Endothelial cell of umbilical vein (primary cell): ENCODE measurements at regions not wholly inside any gene's neighbourhood (a gene's known extent, or its start where the extent isn't known, plus 50 kb on each side); places are given as distances from the start of the nearest gene placed in this dataset.

Experiments used
- BruUV-seq: library from RNA; stranded (reverse); fragments of 400-500 nt; replicated peaks from 2 replicates; lab custom pipeline; 2021; lab: Mats Ljungman, UMichigan
- CTCF ChIA-PET: fragments of 300-600, 350-600 bp; sonication (Branson Sonifier 250); formaldehyde crosslinking; loops from one replicate; lab custom pipeline; 2021; ENCODE audit warnings: antibody characterized with exemption, inconsistent platforms; lab: Charles Lee
- POLR2A ChIA-PET: fragments of 300-600, 350-600 bp; sonication (Branson Sonifier 250); formaldehyde crosslinking; loops from one replicate; lab custom pipeline; 2021; ENCODE audit warnings: antibody characterized with exemption, inconsistent platforms; lab: Charles Lee
- DNase-seq: peaks from one replicate; pipeline ENCODE4 v3.0.0-alpha.2; 2011; ENCODE audit warnings: low read depth, low spot score
- FAIRE-seq: peaks from 2 replicates; lab custom pipeline; 2011; peaks lifted over from hg19 to GRCh38; lab: Jason Lieb, UNC
- H2AFZ ChIP-seq: 2 replicates; pipeline ENCODE4 v1.6.0; 2012; ENCODE audit warnings: low read depth, low read length, control low read depth, inconsistent platforms
- H3K27ac ChIP-seq: 2 replicates; pipeline ENCODE4 v1.5.1; 2011; ENCODE audit warnings: low read depth, mild to moderate bottlenecking, control low read depth, low read length, moderate library complexity; ENCODE audit not compliant: insufficient read depth
- H3K27me3 ChIP-seq, 2 experiments: 2 replicates each; pipeline versions ENCODE4 v1.6.0 to v1.6.1; 2011; ENCODE audit warnings: low read length in 2 of 2, mixed read lengths in 1 of 2; ENCODE audit not compliant: control insufficient read depth in 2 of 2, insufficient read depth in 2 of 2
- H3K36me3 ChIP-seq, 2 experiments: 2 replicates in 1 of 2; 3 replicates in 1 of 2; pipeline ENCODE4 v1.5.1; 2011; ENCODE audit warnings: low read length in 2 of 2, mild to moderate bottlenecking in 1 of 2, moderate library complexity in 1 of 2; ENCODE audit not compliant: control insufficient read depth in 2 of 2, insufficient read depth in 2 of 2; ENCODE audit errors: extremely low read depth in 1 of 2
- H3K4me1 ChIP-seq: 3 replicates; pipeline ENCODE4 v1.5.1; 2011; ENCODE audit warnings: mild to moderate bottlenecking, low read length; ENCODE audit not compliant: control insufficient read depth, insufficient read depth; ENCODE audit errors: extremely low read depth
- H3K4me2 ChIP-seq: 2 replicates; pipeline ENCODE4 v1.6.1; 2011; ENCODE audit warnings: low read length, control low read depth, mixed read lengths; ENCODE audit not compliant: insufficient read depth
- H3K4me3 ChIP-seq, 3 experiments: fragments of 200-600 bp in 1 of 3; sonication (generic), shearing (Covaris generic) in 1 of 3; replicated peaks in 1 of 3; 2 replicates each; pipeline ENCODE4 v1.5.1; 2011 to 2016; ENCODE audit warnings: control low read depth in 3 of 3, low read length in 3 of 3, mild to moderate bottlenecking in 2 of 3, inconsistent platforms in 1 of 3, low read depth in 1 of 3, moderate library complexity in 1 of 3; ENCODE audit not compliant: insufficient read depth in 1 of 3
- H3K79me2 ChIP-seq: 2 replicates; pipeline ENCODE4 v1.6.0; 2012; ENCODE audit warnings: low read length, inconsistent platforms; ENCODE audit not compliant: control insufficient read depth, insufficient read depth
- H3K9ac ChIP-seq: replicated peaks from 2 replicates; pipeline ENCODE3; 2011; ENCODE audit warnings: low read length, control low read depth; ENCODE audit not compliant: insufficient read depth; ENCODE audit errors: extremely low read depth
- H3K9me1 ChIP-seq: replicated peaks from 3 replicates; pipeline ENCODE4 v1.6.0; 2011; ENCODE audit warnings: mild to moderate bottlenecking, low read length; ENCODE audit not compliant: control insufficient read depth, insufficient read depth; ENCODE audit errors: extremely low read depth
- H3K9me3 ChIP-seq: replicated peaks from 2 replicates; pipeline ENCODE4 v1.5.1; 2012; ENCODE audit warnings: low read length, inconsistent platforms; ENCODE audit not compliant: control insufficient read depth, insufficient read depth
- H4K20me1 ChIP-seq: replicated peaks from 2 replicates; pipeline ENCODE3; 2011; ENCODE audit warnings: mild to moderate bottlenecking, low read length; ENCODE audit not compliant: control insufficient read depth, insufficient read depth; ENCODE audit errors: extremely low read depth
- CTCF ChIP-seq, 2 donors: IDR thresholded peaks; 1 replicate in 1 of 2; 2 replicates in 1 of 2; pipeline ENCODE4 v1.5.1; 2011; ENCODE audit warnings: low read length in 2 of 2, mild to moderate bottlenecking in 2 of 2, moderate library complexity in 2 of 2, control low read depth in 1 of 2, inconsistent platforms in 1 of 2, low read depth in 1 of 2; ENCODE audit not compliant: insufficient read depth in 1 of 2; ENCODE audit errors: extremely low read depth in 1 of 2
- EZH2 ChIP-seq: IDR thresholded peaks from 2 replicates; pipeline ENCODE4 v1.6.1; 2012; ENCODE audit warnings: borderline replicate concordance, low read depth, mild to moderate bottlenecking, moderate library complexity, low read length, inconsistent platforms; ENCODE audit not compliant: severe bottlenecking
- FOS ChIP-seq: IDR thresholded peaks from 2 replicates; pipeline ENCODE4 v1.6.1; 2011; ENCODE audit warnings: mild to moderate bottlenecking, low read length, moderate library complexity, borderline replicate concordance; ENCODE audit not compliant: insufficient read depth
- GATA2 ChIP-seq: IDR thresholded peaks from 2 replicates; pipeline ENCODE4 v1.7.0; 2011; ENCODE audit warnings: low read depth, mild to moderate bottlenecking, moderate library complexity, mixed read lengths, low read length; ENCODE audit not compliant: insufficient read length, insufficient read depth
- JUN ChIP-seq: IDR thresholded peaks from 2 replicates; pipeline ENCODE4 v1.6.1; 2011; ENCODE audit warnings: borderline replicate concordance, low read depth; ENCODE audit not compliant: insufficient read length, insufficient read depth
- MAX ChIP-seq: IDR thresholded peaks from 2 replicates; pipeline ENCODE4 v1.6.1; 2011; ENCODE audit not compliant: insufficient read depth, insufficient read length
- MYC ChIP-seq: IDR thresholded peaks from one replicate; pipeline ENCODE4 v1.6.1; 2011; ENCODE audit warnings: mild to moderate bottlenecking, low read depth, low read length
- POLR2A ChIP-seq: IDR thresholded peaks from 2 replicates; pipeline ENCODE4 v1.6.1; 2012; ENCODE audit warnings: low read depth, mild to moderate bottlenecking, control low read depth, low read length
- POLR2AphosphoS5 ChIP-seq: IDR thresholded peaks from 2 replicates; pipeline ENCODE4 v1.6.1; 2012; ENCODE audit warnings: low read depth, mild to moderate bottlenecking, control low read depth, low read length, moderate library complexity; ENCODE audit not compliant: insufficient read depth
- dilution Hi-C: fragments of 300-500 bp; cut with MboI; formaldehyde crosslinking; loops from one replicate; pipeline ENCODE4 v1.15.0; 2019; ENCODE audit warnings: low sequenced_read_pairs; ENCODE audit not compliant: extremely low pct_ligation_motif_present
- intact Hi-C: fragments of 100-400 bp; cut with micrococcal nuclease; formaldehyde crosslinking; loops from one replicate; pipeline ENCODE4 v1.10.0; 2022

GRCh38 chr12:124229520-124229919, 65.4 kb upstream of the RFLNA start:
- BruUV-seq: no TSS peak
- DNase-seq (no peak), FAIRE-seq (no peak)
- CTCF ChIA-PET: interaction anchor here (0.8 to 1.3 kb wide), 3 partner anchors 9 to 27 kb away, joined by 3 to 4 read pairs (median 4); no protein-coding TSS in a partner anchor
- H3K27me3 ChIP-seq: no peaks in the 10 kb centered on the region
- H3K4me1 ChIP-seq: peaks cover 24% of the 10 kb centered on the region
- no peaks in the 10 kb centered on the region for H3K9me3 ChIP-seq
- no peak overlapping the region for H3K27ac ChIP-seq
- H3K36me3 ChIP-seq: no peaks in the 10 kb centered on the region
- dilution Hi-C loops (no loop called here), intact Hi-C loops (no loop called here)
- POLR2A ChIA-PET: no interaction called here
- no peaks in the 10 kb centered on the region for H3K9me1 ChIP-seq
- H2AFZ ChIP-seq: no peak overlapping the region
- no peak overlapping the region for H3K4me2 ChIP-seq
- no peak overlapping the region for H3K4me3 ChIP-seq
- H3K79me2 ChIP-seq: no peaks in the 10 kb centered on the region
- H4K20me1 ChIP-seq: no peaks in the 10 kb centered on the region
- H3K9ac ChIP-seq: no peak overlapping the region
- TF ChIP-seq GATA2 (no peak), JUN (no peak), MYC (no peak)

- POLR2A ChIA-PET: no interaction called here
- no peaks in the 10 kb centered on the region for H3K79me2 ChIP-seq
- H3K9ac ChIP-seq: no peak overlapping the region
- TF ChIP-seq CTCF (IDR thresholded peaks at IDR 0.05; ENCODE audit: extremely low read depth in 1 of 2, insufficient read depth in 1 of 2, low read depth in 1 of 2, low read length in 2 of 2) (no peak), FOS (no peak), POLR2A (no peak), POLR2AphosphoS5 (no peak), GATA2 (no peak), JUN (no peak), EZH2 (no peak), MYC (no peak), MAX (no peak)
- H4K20me1 ChIP-seq: no peaks in the 10 kb centered on the region
- no peak overlapping the region for H2AFZ ChIP-seq
- peaks cover 26% of the 10 kb centered on the region for H3K4me1 ChIP-seq
- FAIRE-seq (peak; percentile 12), DNase-seq (no peak)
- CTCF ChIA-PET: interaction anchor here (1.3 kb wide), 1 partner anchor 26 kb away, joined by 3 read pairs; no protein-coding TSS in a partner anchor
- H3K27ac ChIP-seq: no peak overlapping the region
- H3K36me3 ChIP-seq: no peaks in the 10 kb centered on the region
- H3K9me1 ChIP-seq: no peaks in the 10 kb centered on the region
- no peak overlapping the region for H3K4me3 ChIP-seq
- no peaks in the 10 kb centered on the region for H3K9me3 ChIP-seq
- no peaks in the 10 kb centered on the region for H3K27me3 ChIP-seq
- intact Hi-C loops: no loop called here
- H3K4me2 ChIP-seq: no peak overlapping the region
- dilution Hi-C loops: no loop called here
- no TSS peak for BruUV-seq
Observed at GRCh38 chr12:124230117-124230757, 64.7 kb upstream of the RFLNA start.
